BLaER1 (cell line): ENCODE measurements at regions not wholly inside any gene's neighbourhood (a gene's known extent, or its start where the extent isn't known, plus 50 kb on each side); places are given as distances from the start of the nearest gene placed in this dataset.
"Not testable (repeated sequence)": the region's sequence is repeated elsewhere in the genome, so short reads cannot be mapped to it uniquely, and the experiment has no call there.

Experiments
- H3K27ac ChIP-seq: shearing (Covaris generic); formaldehyde crosslinking; 2 replicates; pipeline ENCODE4 v1.8.1; 2022
- H3K27me3 ChIP-seq: shearing (Covaris generic); formaldehyde crosslinking; 2 replicates; pipeline ENCODE4 v1.8.1; 2022
- H3K36me3 ChIP-seq: shearing (Covaris generic); formaldehyde crosslinking; 2 replicates; pipeline ENCODE4 v1.8.1; 2022
- H3K4me1 ChIP-seq: shearing (Covaris generic); formaldehyde crosslinking; 2 replicates; pipeline ENCODE4 v1.8.1; 2022
- H3K4me2 ChIP-seq: shearing (Covaris generic); formaldehyde crosslinking; 2 replicates; pipeline ENCODE4 v1.8.1; 2022
- H3K4me3 ChIP-seq: shearing (Covaris generic); formaldehyde crosslinking; 2 replicates; pipeline ENCODE4 v1.8.1; 2022
- H3K9ac ChIP-seq: shearing (Covaris generic); formaldehyde crosslinking; 2 replicates; pipeline ENCODE4 v1.8.1; 2022
- H3K9me3 ChIP-seq: shearing (Covaris generic); formaldehyde crosslinking; 2 replicates; pipeline ENCODE4 v1.8.1; 2022
- H4K20me1 ChIP-seq: shearing (Covaris generic); formaldehyde crosslinking; 2 replicates; pipeline ENCODE4 v1.8.1; 2022
- Cebpa-rat ChIP-seq: shearing (Covaris generic); IDR thresholded peaks from 2 replicates; pipeline ENCODE4 v1.8.1; 2022

DNA sequence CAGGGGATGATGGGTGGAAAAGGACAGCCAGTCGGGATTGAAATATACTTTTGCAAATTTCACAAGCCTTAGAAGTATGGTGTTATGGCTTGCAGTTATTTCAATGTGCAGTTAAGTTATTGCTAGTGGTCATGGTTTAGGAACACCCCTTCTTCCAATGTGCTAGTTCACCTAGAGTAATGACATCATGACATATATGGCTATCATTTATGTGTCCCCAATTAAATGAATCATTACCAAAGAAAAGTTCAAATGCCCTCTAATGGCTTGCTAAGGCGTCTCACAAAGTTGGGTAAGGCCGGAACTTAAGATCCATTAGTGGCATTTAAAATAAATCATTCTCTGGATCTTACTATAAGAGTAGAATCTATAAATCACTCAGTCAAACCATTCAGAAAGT, 271.6 kb downstream of the SPRY2 start:
- no peak overlapping the region for H3K27ac ChIP-seq
- no peaks in the 10 kb centered on the region for H3K4me1 ChIP-seq
- no peak overlapping the region for H3K4me3 ChIP-seq
- H4K20me1 ChIP-seq, result no peaks in the 10 kb centered on the region
- no peak for TF ChIP-seq Cebpa-rat
- H3K9ac ChIP-seq, result no peak overlapping the region
- no peak overlapping the region for H3K4me2 ChIP-seq
- H3K9me3 ChIP-seq, result no peaks in the 10 kb centered on the region
- H3K27me3 ChIP-seq, result no peaks in the 10 kb centered on the region
- no peaks in the 10 kb centered on the region for H3K36me3 ChIP-seq

DNA sequence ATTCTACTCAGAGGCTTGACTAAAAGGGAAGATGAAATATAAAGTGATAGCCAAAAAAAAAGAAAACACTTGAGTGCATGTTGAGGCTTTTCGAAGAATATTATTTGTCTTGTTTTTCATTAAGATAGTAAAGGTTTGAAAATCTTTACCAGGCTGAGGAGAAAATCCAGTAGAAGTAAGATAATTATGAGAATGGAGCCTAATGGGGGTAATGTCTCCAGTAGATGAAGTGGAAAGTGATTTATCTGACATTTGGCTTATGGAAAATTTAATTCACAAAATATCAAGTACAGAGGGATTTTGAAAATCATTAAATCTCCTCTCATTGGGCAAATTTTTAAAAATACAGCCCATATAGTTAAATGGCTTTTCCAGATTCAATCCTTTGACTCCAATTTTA, 274.9 kb downstream of the SPRY2 start:
- no peaks in the 10 kb centered on the region for H3K4me1 ChIP-seq
- H3K36me3 ChIP-seq, result no peaks in the 10 kb centered on the region
- no peak overlapping the region for H3K4me2 ChIP-seq
- H3K27me3 ChIP-seq, result no peaks in the 10 kb centered on the region
- no peaks in the 10 kb centered on the region for H3K9me3 ChIP-seq
- no peak overlapping the region for H3K4me3 ChIP-seq
- no peak overlapping the region for H3K27ac ChIP-seq
- TF ChIP-seq Cebpa-rat, result no peak
- no peak overlapping the region for H3K9ac ChIP-seq
- H4K20me1 ChIP-seq, result no peaks in the 10 kb centered on the region

DNA sequence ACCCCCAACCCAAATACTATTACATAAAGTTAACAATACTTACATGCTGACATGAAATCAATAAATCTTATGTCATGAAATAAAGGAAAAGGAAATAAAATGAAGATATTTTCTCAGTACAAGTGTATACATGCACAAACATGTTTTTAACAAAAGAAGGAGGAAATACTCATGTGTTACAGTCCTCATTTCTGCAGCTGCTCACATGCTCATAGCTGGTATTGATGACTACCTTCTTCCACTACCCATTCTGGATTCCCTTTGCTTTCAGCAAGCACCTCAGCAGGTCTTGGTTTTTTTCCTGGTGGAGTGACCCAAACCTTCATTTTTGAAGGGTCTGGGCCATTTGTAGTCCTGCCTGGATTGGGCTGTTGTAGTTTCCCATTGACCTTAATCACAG, 278.5 kb downstream of the SPRY2 start:
- H3K9ac ChIP-seq, H3K27ac ChIP-seq, H3K4me1 ChIP-seq, H3K4me2 ChIP-seq, H3K36me3 ChIP-seq, H4K20me1 ChIP-seq, H3K9me3 ChIP-seq, H3K4me3 ChIP-seq, H3K27me3 ChIP-seq: not testable (repeated sequence)

DNA sequence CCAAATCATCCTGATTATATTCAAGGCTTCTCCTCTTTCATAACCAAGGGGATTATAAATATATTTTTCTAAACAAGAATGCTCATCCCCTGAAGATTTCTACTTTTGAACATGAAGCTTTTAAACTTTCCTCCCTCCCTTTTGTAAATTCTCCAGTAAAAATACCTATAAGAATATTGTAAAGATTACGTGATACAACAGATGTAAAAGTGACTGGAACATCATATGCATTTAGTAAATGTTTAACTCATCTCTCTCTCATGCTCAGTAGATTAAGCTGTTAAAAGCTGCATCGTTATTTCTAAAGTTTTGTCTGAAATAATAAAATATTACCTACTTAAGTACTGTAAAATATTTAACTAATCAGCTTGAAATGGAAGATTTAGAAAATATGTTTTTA, 281.1 kb downstream of the SPRY2 start:
- Histone ChIP-seq H3K27ac (no peak overlapping the region), H4K20me1 (no peaks in the 10 kb centered on the region), H3K27me3 (no peaks in the 10 kb centered on the region), H3K4me2 (no peak overlapping the region), H3K4me1 (no peaks in the 10 kb centered on the region), H3K9ac (no peak overlapping the region), H3K4me3 (no peak overlapping the region), H3K36me3 (no peaks in the 10 kb centered on the region), H3K9me3 (no peaks in the 10 kb centered on the region)
- TF ChIP-seq Cebpa-rat, result no peak

DNA sequence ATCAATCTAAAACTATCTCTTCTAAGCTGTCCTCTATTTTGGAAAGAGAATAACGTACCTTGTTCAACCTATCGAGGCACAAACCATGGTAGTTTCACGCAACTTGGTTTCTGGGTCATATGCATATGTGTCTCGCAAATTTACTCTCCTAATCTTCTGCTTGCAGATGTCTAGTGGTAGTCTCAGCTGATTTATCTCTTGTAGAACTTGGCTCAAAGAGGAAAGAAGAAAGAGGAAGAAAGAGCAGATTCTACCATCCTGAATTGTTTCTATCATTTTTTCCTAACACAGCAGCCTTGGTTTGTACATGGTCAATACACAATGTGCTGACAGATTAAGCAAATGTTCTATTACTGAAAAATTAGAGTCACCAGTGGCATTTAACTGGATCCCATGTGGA, 282.3 kb downstream of the SPRY2 start:
- H3K27ac ChIP-seq, result no peak overlapping the region
- no peaks in the 10 kb centered on the region for H3K4me1 ChIP-seq
- H3K36me3 ChIP-seq, result no peaks in the 10 kb centered on the region
- H3K27me3 ChIP-seq, result no peaks in the 10 kb centered on the region
- H3K4me2 ChIP-seq, result no peak overlapping the region
- no peak overlapping the region for H3K4me3 ChIP-seq
- H4K20me1 ChIP-seq, result no peaks in the 10 kb centered on the region
- H3K9ac ChIP-seq, result no peak overlapping the region
- no peak for TF ChIP-seq Cebpa-rat
- no peaks in the 10 kb centered on the region for H3K9me3 ChIP-seq

DNA sequence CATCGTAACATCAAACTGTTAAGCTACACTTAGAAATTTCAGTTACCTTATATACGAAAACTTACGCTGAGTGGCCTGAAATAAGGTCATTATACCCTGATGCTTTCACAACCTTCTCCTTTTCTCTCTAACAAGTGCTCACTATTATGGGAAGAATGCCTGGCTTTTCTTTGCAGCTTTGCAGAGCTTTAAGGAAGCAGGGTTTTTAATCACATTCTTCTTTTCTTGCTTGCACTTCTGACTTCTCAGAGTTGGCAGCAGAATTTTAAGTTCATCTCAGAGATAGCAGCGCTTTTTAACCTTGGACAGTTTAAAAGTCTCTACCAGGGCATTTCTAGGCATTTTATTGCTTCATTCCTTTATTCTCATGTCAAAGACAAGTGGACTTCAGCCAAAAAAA, 285.1 kb downstream of the SPRY2 start:
- no peak overlapping the region for H3K4me3 ChIP-seq
- no peak for TF ChIP-seq Cebpa-rat

DNA sequence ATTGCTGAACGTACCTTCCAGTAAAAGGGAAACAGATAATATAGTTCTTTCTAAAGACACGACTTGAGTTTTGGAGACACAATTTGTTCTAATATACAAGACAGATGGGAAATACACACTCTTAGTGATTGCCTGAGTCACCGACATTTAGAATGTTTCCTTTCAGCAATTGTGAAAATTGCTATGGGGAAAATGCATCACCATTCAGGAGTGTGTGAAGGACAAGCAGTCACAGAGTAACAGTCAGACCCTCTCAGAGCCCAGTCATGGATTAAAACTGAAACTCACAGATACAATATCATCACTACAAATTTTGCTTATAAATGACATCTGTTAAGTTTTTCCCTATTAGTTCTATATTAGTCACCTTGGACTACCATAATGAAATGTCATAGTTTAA, 286.1 kb downstream of the SPRY2 start:
- Histone ChIP-seq H3K27me3 (no peaks in the 10 kb centered on the region), H3K36me3 (no peaks in the 10 kb centered on the region), H3K4me1 (peaks cover 18% of the 10 kb centered on the region), H4K20me1 (no peaks in the 10 kb centered on the region), H3K27ac (no peak overlapping the region), H3K9me3 (peaks cover 6% of the 10 kb centered on the region; the same call in 1 of the 2 replicates), H3K9ac (no peak overlapping the region), H3K4me2 (no peak overlapping the region), H3K4me3 (no peak overlapping the region)
- TF ChIP-seq Cebpa-rat, result no peak

More for the DNA sequence above, 285.1 kb downstream of the SPRY2 start:
- Histone ChIP-seq H3K27me3 (no peaks in the 10 kb centered on the region), H3K9me3 (peaks cover 6% of the 10 kb centered on the region; the same call in 1 of the 2 replicates), H4K20me1 (no peaks in the 10 kb centered on the region), H3K4me2 (no peak overlapping the region), H3K9ac (no peak overlapping the region), H3K36me3 (no peaks in the 10 kb centered on the region), H3K27ac (no peak overlapping the region), H3K4me1 (peaks cover 8% of the 10 kb centered on the region)

DNA sequence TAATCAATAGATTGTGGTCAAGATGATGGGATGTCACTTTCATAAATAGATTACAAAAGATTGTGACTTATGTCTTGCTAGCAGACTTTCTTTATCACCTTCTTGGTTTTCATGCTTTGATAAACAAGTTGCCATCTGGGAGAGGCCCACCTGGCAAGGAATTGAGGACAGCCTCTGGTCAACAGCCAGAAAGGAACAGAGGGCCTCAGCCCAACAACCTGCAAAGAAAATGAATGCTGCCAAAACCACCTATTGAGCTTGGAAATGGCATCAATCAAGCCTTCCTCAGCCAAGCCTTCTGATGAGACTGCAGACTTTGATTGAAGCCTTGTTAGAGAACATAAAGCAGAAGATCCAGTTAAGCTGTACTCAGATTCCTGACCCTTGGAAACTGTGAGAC, 288.6 kb downstream of the SPRY2 start:
- Histone ChIP-seq H3K9ac (no peak overlapping the region), H3K27me3 (no peaks in the 10 kb centered on the region), H3K27ac (no peak overlapping the region), H4K20me1 (no peaks in the 10 kb centered on the region), H3K4me2 (no peak overlapping the region), H3K36me3 (no peaks in the 10 kb centered on the region), H3K4me3 (no peak overlapping the region), H3K9me3 (peaks cover 6% of the 10 kb centered on the region; the same call in 1 of the 2 replicates), H3K4me1 (peaks cover 43% of the 10 kb centered on the region)
- no peak for TF ChIP-seq Cebpa-rat

DNA sequence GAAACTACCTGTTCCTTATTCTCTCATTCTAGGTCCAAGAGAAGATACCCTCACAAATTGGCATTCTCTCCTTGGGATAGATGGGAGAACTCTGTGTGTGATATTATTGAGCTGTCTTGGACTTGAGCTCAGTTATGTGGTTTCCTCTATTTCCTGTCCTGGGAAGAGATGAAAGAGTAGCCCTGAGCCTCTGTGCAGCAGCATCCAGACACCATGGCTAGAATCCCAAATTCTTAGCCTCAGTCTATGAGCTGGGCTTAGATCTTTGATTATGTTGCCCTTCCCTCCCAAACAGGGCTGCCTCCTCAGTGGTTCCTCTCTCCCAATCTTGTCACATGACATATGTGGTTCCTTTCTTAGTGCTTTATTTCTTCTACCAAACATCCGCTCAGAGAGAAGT, 290.7 kb downstream of the SPRY2 start:
- Histone ChIP-seq H3K4me1 (peaks cover 48% of the 10 kb centered on the region), H3K27me3 (no peaks in the 10 kb centered on the region), H3K36me3 (no peaks in the 10 kb centered on the region), H4K20me1 (no peaks in the 10 kb centered on the region), H3K9ac (no peak overlapping the region), H3K27ac (no peak overlapping the region), H3K9me3 (peaks cover 6% of the 10 kb centered on the region; the same call in 1 of the 2 replicates), H3K4me2 (peak overlapping the region; percentile 75), H3K4me3 (no peak overlapping the region)
- no peak for TF ChIP-seq Cebpa-rat

DNA sequence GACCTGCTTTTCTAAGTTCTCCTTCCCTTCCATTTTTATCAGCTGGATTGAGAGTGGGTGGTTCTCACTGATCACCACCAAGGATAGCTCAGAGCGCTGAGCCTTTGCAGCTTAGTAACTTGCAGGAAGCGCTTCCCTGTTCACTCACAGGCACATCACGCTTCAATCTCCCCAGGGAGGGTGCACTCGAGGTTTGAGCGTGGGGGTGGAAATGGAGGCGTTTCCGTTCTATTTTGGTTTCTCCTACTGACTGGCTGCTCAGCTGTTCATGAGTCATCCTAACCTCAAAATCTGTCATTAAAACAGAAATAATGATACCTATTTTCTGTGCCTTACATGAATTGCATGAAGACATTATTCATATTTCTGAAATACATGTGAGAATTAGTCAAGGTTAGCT, 292.1 kb downstream of the SPRY2 start:
- no peak overlapping the region for H3K9ac ChIP-seq
- no peaks in the 10 kb centered on the region for H3K36me3 ChIP-seq
- no peaks in the 10 kb centered on the region for H4K20me1 ChIP-seq
- H3K4me2 ChIP-seq, result peak overlapping the region; percentile 75
- peaks cover 6% of the 10 kb centered on the region; the same call in 1 of the 2 replicates for H3K9me3 ChIP-seq
- peaks cover 51% of the 10 kb centered on the region for H3K4me1 ChIP-seq
- no peak overlapping the region for H3K4me3 ChIP-seq
- no peak overlapping the region for H3K27ac ChIP-seq
- no peak for TF ChIP-seq Cebpa-rat
- no peaks in the 10 kb centered on the region for H3K27me3 ChIP-seq

DNA sequence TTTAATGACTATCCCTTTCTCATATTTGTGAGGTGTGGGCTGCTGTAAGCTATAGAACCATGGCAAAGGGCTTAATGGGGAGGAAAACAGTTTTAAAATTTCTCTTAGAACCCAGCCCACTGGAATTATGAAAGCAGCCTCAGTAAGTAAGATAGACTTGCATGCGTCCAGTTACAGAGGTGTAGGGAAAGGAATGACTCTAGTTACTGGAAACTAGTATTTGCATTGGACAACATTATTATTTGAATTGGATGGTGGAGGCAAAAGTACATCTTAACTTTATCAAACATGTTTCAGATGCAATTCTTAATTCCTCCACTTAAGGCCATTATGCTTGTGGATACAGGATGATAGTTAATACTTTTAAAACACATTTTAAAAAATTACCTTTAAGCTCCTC, 292.9 kb downstream of the SPRY2 start:
- no peaks in the 10 kb centered on the region for H4K20me1 ChIP-seq
- H3K27me3 ChIP-seq, result no peaks in the 10 kb centered on the region
- H3K9ac ChIP-seq, result no peak overlapping the region
- H3K9me3 ChIP-seq, result peaks cover 3% of the 10 kb centered on the region; the same call in 1 of the 2 replicates
- no peak overlapping the region for H3K27ac ChIP-seq
- TF ChIP-seq Cebpa-rat, result no peak
- peaks cover 51% of the 10 kb centered on the region for H3K4me1 ChIP-seq
- no peaks in the 10 kb centered on the region for H3K36me3 ChIP-seq
- H3K4me2 ChIP-seq, result peak overlapping the region; percentile 75
- no peak overlapping the region for H3K4me3 ChIP-seq
